H9 (cell line): ENCODE measurements at regions not wholly inside any gene's neighbourhood (a gene's known extent, or its start where the extent isn't known, plus 50 kb on each side); places are given as distances from the start of the nearest gene placed in this dataset.

Experiments
- DNase-seq: peaks from one replicate; pipeline ENCODE4 v3.0.0-alpha.2; 2017
- H2AFZ ChIP-seq: one replicate; pipeline ENCODE4 v1.6.1; 2013; ENCODE audit warnings: mild to moderate bottlenecking, low read length, control low read depth, moderate library complexity
- H2AK5ac ChIP-seq: 2 replicates; pipeline ENCODE4 v1.6.1; 2013; ENCODE audit warnings: low read length, control low read depth, mixed read lengths; ENCODE audit not compliant: insufficient read length
- H2BK120ac ChIP-seq: one replicate; pipeline ENCODE4 v1.6.1; 2013; ENCODE audit warnings: low read depth, mild to moderate bottlenecking, low read length, control low read depth, inconsistent platforms; ENCODE audit not compliant: poor library complexity, severe bottlenecking
- H2BK12ac ChIP-seq: 2 replicates; pipeline ENCODE4 v1.6.1; 2013; ENCODE audit warnings: low read length, control low read depth, mixed read lengths, low read depth; ENCODE audit not compliant: insufficient read length
- H2BK15ac ChIP-seq: 2 replicates; pipeline ENCODE4 v1.6.1; 2013; ENCODE audit warnings: low read depth, low read length, control low read depth
- H2BK20ac ChIP-seq: one replicate; pipeline ENCODE4 v1.6.1; 2013; ENCODE audit warnings: low read depth, mild to moderate bottlenecking, low read length, control low read depth, inconsistent platforms; ENCODE audit not compliant: poor library complexity, severe bottlenecking
- H2BK5ac ChIP-seq: 2 replicates; pipeline ENCODE4 v1.6.1; 2013; ENCODE audit warnings: low read length, control low read depth, mixed read lengths; ENCODE audit not compliant: insufficient read length
- H3K14ac ChIP-seq: 2 replicates; pipeline ENCODE4 v1.6.1; 2013; ENCODE audit warnings: low read length, control low read depth; ENCODE audit not compliant: insufficient read depth
- H3K18ac ChIP-seq: 2 replicates; pipeline ENCODE4 v1.6.1; 2013; ENCODE audit warnings: low read depth, mild to moderate bottlenecking, mixed read lengths, low read length, control low read depth; ENCODE audit not compliant: insufficient read length
- H3K23ac ChIP-seq: 2 replicates; pipeline ENCODE4 v1.6.1; 2013; ENCODE audit warnings: low read length, control low read depth, mixed read lengths, low read depth; ENCODE audit not compliant: insufficient read length
- H3K23me2 ChIP-seq: 2 replicates; pipeline ENCODE4 v1.6.1; 2013; ENCODE audit warnings: low read depth, mild to moderate bottlenecking, mixed read lengths, low read length, control low read depth; ENCODE audit not compliant: insufficient read length, poor library complexity, severe bottlenecking
- H3K27ac ChIP-seq: 2 replicates; pipeline ENCODE4 v1.5.1; 2013; ENCODE audit warnings: low read length, control low read depth, mixed read lengths, low read depth; ENCODE audit not compliant: insufficient read length
- H3K27me3 ChIP-seq: 2 replicates; pipeline ENCODE4 v1.6.1; 2013; ENCODE audit warnings: low read length, control low read depth, inconsistent platforms; ENCODE audit not compliant: insufficient read depth
- H3K4ac ChIP-seq: 2 replicates; pipeline ENCODE4 v1.6.1; 2013; ENCODE audit warnings: low read depth, mild to moderate bottlenecking, control low read depth, inconsistent platforms, low read length, moderate library complexity
- H3K4me1 ChIP-seq: 2 replicates; pipeline ENCODE4 v1.6.1; 2013; ENCODE audit warnings: low read length, control low read depth, inconsistent platforms; ENCODE audit not compliant: insufficient read depth
- H3K4me2 ChIP-seq: 2 replicates; pipeline ENCODE4 v1.6.1; 2013; ENCODE audit warnings: low read length, control low read depth, mixed read lengths; ENCODE audit not compliant: insufficient read length, insufficient read depth
- H3K56ac ChIP-seq: 2 replicates; pipeline ENCODE4 v1.6.1; 2013; ENCODE audit warnings: low read depth, mild to moderate bottlenecking, mixed read lengths, low read length, control low read depth; ENCODE audit not compliant: insufficient read length
- H3K79me1 ChIP-seq: 2 replicates; pipeline ENCODE4 v1.6.1; 2013; ENCODE audit warnings: low read depth, mild to moderate bottlenecking, moderate library complexity, low read length, control low read depth, inconsistent platforms; ENCODE audit not compliant: insufficient read depth, poor library complexity, severe bottlenecking
- H3K79me2 ChIP-seq: 2 replicates; pipeline ENCODE4 v1.6.1; 2013; ENCODE audit warnings: low read length, control low read depth, inconsistent platforms; ENCODE audit not compliant: insufficient read depth
- H3K9ac ChIP-seq: 2 replicates; pipeline ENCODE4 v1.6.1; 2013; ENCODE audit warnings: low read length, control low read depth, mixed read lengths; ENCODE audit not compliant: insufficient read length; ENCODE audit errors: extremely low read depth
- H3K9me3 ChIP-seq: one replicate; pipeline ENCODE4 v1.6.1; 2013; ENCODE audit warnings: low read depth, low read length, inconsistent platforms; ENCODE audit not compliant: control insufficient read depth
- H3T11ph ChIP-seq: one replicate; pipeline ENCODE4 v1.6.1; 2013; ENCODE audit warnings: mild to moderate bottlenecking, low read length, control low read depth, inconsistent platforms
- H4K20me1 ChIP-seq: one replicate; pipeline ENCODE4 v1.6.1; 2013; ENCODE audit not compliant: control insufficient read depth, insufficient read length, insufficient read depth
- H4K5ac ChIP-seq: 2 replicates; pipeline ENCODE4 v1.6.1; 2013; ENCODE audit warnings: low read depth, mild to moderate bottlenecking, mixed read lengths, low read length, control low read depth; ENCODE audit not compliant: insufficient read length
- H4K8ac ChIP-seq: replicated peaks from 2 replicates; pipeline ENCODE4 v1.6.1; 2013; ENCODE audit warnings: low read length, control low read depth, mixed read lengths, low read depth; ENCODE audit not compliant: insufficient read length
- H4K91ac ChIP-seq: 2 replicates; pipeline ENCODE4 v1.6.1; 2013; ENCODE audit warnings: low read depth, mild to moderate bottlenecking, moderate library complexity, mixed read lengths, low read length, control low read depth; ENCODE audit not compliant: insufficient read length
- H3K27ac Mint-ChIP-seq, 3 experiments: 2 replicates in 2 of 3; 3 replicates in 1 of 3; pipeline ENCODE4 v1.8.0; 2020 to 2021; ENCODE audit warnings: mixed read lengths in 3 of 3, mild to moderate bottlenecking in 1 of 3, moderate library complexity in 1 of 3
- H3K27me3 Mint-ChIP-seq: 2 replicates; pipeline ENCODE4 v1.8.0; 2021; ENCODE audit warnings: low read depth, mild to moderate bottlenecking, moderate library complexity, mixed read lengths
- H3K36me3 Mint-ChIP-seq, 3 experiments: 2 replicates in 2 of 3; 3 replicates in 1 of 3; pipeline ENCODE4 v1.8.0; 2020 to 2021; ENCODE audit warnings: low read depth in 3 of 3, mixed read lengths in 3 of 3; ENCODE audit not compliant: insufficient read depth in 1 of 3
- H3K4me1 Mint-ChIP-seq, 2 experiments: 2 replicates each; pipeline ENCODE4 v1.8.0; 2020; ENCODE audit warnings: mixed read lengths in 2 of 2
- H3K4me3 Mint-ChIP-seq, 2 experiments: 2 replicates in 1 of 2; 3 replicates in 1 of 2; pipeline ENCODE4 v1.8.0; 2020 to 2021; ENCODE audit warnings: mild to moderate bottlenecking in 2 of 2, mixed read lengths in 2 of 2, moderate library complexity in 1 of 2
- H3K9me3 Mint-ChIP-seq, 2 experiments: 2 replicates in 1 of 2; 3 replicates in 1 of 2; pipeline ENCODE4 v1.8.0; 2020; ENCODE audit warnings: mild to moderate bottlenecking in 2 of 2, mixed read lengths in 2 of 2, moderate library complexity in 1 of 2
- WGBS: extraction: QIAGEN DNeasy Blood & Tissue Kit; methylation state at CpG from one replicate; pipeline ENCODE4 v1.1.7; 2013; ENCODE audit warnings: missing lambda C conversion rate, low lambda C conversion rate, mixed read lengths; ENCODE audit not compliant: insufficient read length; ENCODE audit errors: extremely low coverage; 5-methylcytosine and 5-hydroxymethylcytosine counted together
- TF ChIP-seq, protein P1 (sequence below): fragments of 200-600 bp; sonication (generic); conservative IDR thresholded peaks from 3 replicates; pipeline ENCODE4 v1.8.0; 2021; ENCODE audit warnings: antibody characterized with exemption, mild to moderate bottlenecking

DNA sequence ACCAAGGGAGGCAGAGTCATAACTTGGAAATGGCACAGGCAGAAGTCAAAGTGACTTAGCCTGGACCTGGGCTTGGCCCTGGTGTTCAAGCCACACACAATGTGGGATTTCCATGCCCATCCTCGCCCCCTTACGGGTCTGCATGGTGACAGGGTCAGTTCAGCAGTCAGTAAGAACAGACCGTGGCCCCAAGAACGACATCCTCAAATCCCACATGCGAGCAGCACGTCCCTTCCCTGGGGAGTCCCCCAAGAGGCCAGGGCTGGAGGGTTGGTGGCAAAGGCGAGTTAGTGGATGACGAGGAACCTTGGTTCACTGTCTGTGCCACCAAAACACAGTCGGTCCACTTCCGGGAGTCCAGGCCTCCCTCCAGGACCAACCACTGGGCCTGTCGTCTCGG lies 93.3 kb upstream of the MGMT start:
- no peak overlapping the region for H4K5ac ChIP-seq
- H3K23me2 ChIP-seq, result no peaks in the 10 kb centered on the region
- no CpG with 5 or more reads among the region's 12 CpGs for WGBS
- no peak overlapping the region for H3K4me3 Mint-ChIP-seq
- H3K9me3 ChIP-seq, result no peaks in the 10 kb centered on the region
- H3K4ac ChIP-seq, result no peak overlapping the region
- no peak overlapping the region for H2BK120ac ChIP-seq
- no peaks in the 10 kb centered on the region for H3K36me3 Mint-ChIP-seq
- H4K91ac ChIP-seq, result no peak overlapping the region
- no peaks in the 10 kb centered on the region for H3K79me2 ChIP-seq
- TF ChIP-seq, protein P1, sequence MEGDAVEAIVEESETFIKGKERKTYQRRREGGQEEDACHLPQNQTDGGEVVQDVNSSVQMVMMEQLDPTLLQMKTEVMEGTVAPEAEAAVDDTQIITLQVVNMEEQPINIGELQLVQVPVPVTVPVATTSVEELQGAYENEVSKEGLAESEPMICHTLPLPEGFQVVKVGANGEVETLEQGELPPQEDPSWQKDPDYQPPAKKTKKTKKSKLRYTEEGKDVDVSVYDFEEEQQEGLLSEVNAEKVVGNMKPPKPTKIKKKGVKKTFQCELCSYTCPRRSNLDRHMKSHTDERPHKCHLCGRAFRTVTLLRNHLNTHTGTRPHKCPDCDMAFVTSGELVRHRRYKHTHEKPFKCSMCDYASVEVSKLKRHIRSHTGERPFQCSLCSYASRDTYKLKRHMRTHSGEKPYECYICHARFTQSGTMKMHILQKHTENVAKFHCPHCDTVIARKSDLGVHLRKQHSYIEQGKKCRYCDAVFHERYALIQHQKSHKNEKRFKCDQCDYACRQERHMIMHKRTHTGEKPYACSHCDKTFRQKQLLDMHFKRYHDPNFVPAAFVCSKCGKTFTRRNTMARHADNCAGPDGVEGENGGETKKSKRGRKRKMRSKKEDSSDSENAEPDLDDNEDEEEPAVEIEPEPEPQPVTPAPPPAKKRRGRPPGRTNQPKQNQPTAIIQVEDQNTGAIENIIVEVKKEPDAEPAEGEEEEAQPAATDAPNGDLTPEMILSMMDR, result no peak
- H3K18ac ChIP-seq, result no peak overlapping the region
- H4K8ac ChIP-seq, result no peak overlapping the region
- no peak overlapping the region for H2BK5ac ChIP-seq
- no peak overlapping the region for H2AK5ac ChIP-seq
- H3K4me1 ChIP-seq, result no peaks in the 10 kb centered on the region
- no peaks in the 10 kb centered on the region for H3K4me1 Mint-ChIP-seq
- no peak overlapping the region for H2BK20ac ChIP-seq
- no peak overlapping the region for H3K56ac ChIP-seq
- H3K23ac ChIP-seq, result no peak overlapping the region
- H3K27me3 ChIP-seq, result no peaks in the 10 kb centered on the region
- DNase-seq, result no peak
- no peak overlapping the region for H2BK15ac ChIP-seq
- no peaks in the 10 kb centered on the region for H3K79me1 ChIP-seq
- H3K27me3 Mint-ChIP-seq, result no peaks in the 10 kb centered on the region; the same call in 1 of the 2 replicates
- no peaks in the 10 kb centered on the region for H3K9me3 Mint-ChIP-seq
- no peak overlapping the region for H3K4me2 ChIP-seq
- no peak overlapping the region for H3K14ac ChIP-seq
- no peak overlapping the region for H3K27ac Mint-ChIP-seq
- no peak overlapping the region for H3K9ac ChIP-seq
- no peak overlapping the region for H2BK12ac ChIP-seq
- H2AFZ ChIP-seq, result no peak overlapping the region
- H4K20me1 ChIP-seq, result no peaks in the 10 kb centered on the region
- no peak overlapping the region for H3T11ph ChIP-seq
- no peak overlapping the region for H3K27ac ChIP-seq
